Upper lobe of left lung (tissue), 4 donors: ENCODE measurements at regions not wholly inside any gene's neighbourhood (a gene's known extent, or its start where the extent isn't known, plus 50 kb on each side); places are given as distances from the start of the nearest gene placed in this dataset.

Source experiments
- POLR2AphosphoS5 ChIP-seq, 2 donors: sonication (generic); formaldehyde crosslinking; IDR thresholded peaks; one replicate each; pipeline ENCODE4 v1.5.1; 2017; ENCODE audit warnings: antibody characterized with exemption in 2 of 2
- TF ChIP-seq, protein P1 (sequence below), 6 experiments: fragments of 450-650 bp in 4 of 6; fragments of 200-600 bp in 2 of 6; sonication (generic) in 2 of 6; IDR thresholded peaks; one replicate each; pipeline ENCODE4 v1.5.1; 2016 to 2019; ENCODE audit warnings: antibody characterized with exemption in 6 of 6

DNA sequence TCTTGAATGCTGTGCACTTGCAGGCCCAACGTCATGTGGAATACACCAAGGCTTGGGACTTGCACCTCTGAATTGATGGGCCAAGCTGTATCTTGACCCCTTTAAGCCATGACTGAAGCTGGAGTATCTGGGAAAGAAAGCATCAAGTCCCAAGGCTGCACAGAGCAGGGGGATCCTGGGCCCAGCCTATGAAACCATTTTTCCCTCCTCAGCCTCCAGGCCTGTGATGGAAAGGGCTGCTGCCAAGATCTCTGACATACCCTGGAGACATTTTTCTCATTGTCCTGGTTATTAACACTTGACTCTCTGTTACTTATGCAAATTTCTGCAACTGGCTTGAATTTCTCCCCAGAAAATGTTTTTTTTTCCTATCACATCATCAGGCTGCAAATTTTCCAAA lies 174.0 kb upstream of the SNX2 start:
- TF ChIP-seq POLR2AphosphoS5 (IDR thresholded peaks at IDR 0.05) = no peak
- TF ChIP-seq, protein P1, sequence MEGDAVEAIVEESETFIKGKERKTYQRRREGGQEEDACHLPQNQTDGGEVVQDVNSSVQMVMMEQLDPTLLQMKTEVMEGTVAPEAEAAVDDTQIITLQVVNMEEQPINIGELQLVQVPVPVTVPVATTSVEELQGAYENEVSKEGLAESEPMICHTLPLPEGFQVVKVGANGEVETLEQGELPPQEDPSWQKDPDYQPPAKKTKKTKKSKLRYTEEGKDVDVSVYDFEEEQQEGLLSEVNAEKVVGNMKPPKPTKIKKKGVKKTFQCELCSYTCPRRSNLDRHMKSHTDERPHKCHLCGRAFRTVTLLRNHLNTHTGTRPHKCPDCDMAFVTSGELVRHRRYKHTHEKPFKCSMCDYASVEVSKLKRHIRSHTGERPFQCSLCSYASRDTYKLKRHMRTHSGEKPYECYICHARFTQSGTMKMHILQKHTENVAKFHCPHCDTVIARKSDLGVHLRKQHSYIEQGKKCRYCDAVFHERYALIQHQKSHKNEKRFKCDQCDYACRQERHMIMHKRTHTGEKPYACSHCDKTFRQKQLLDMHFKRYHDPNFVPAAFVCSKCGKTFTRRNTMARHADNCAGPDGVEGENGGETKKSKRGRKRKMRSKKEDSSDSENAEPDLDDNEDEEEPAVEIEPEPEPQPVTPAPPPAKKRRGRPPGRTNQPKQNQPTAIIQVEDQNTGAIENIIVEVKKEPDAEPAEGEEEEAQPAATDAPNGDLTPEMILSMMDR (IDR thresholded peaks at IDR 0.05) = no peak
